CD4-positive, CD25-positive, alpha-beta regulatory T cell (primary cell): ENCODE measurements at regions not wholly inside any gene's neighbourhood (a gene's known extent, or its start where the extent isn't known, plus 50 kb on each side); places are given as distances from the start of the nearest gene placed in this dataset.
A peak's percentile ranks its signal among the peaks of the same experiment; 100 is the strongest.
"Not testable (repeated sequence)": the region's sequence is repeated elsewhere in the genome, so short reads cannot be mapped to it uniquely, and the experiment has no call there.

ENCODE experiments used
- ATAC-seq, 2 donors: fragments of 150-1000 bp; cut with Tn5 transposase; one replicate each; pipeline ENCODE4 v1.10.0; 2021; ENCODE audit warnings: low read depth in 2 of 2, moderate number of reproducible peaks in 2 of 2, moderate library complexity in 1 of 2
- DNase-seq, 3 donors: peaks; one replicate each; pipeline versions ENCODE4 v3.0.0 to v3.0.0-alpha.2; 2012 to 2022; ENCODE audit warnings: mixed read lengths in 1 of 3
- H3K27ac ChIP-seq: one replicate; pipeline ENCODE4 v1.7.0; 2013; ENCODE audit warnings: mild to moderate bottlenecking, low read length; ENCODE audit not compliant: insufficient read depth, poor library complexity, severe bottlenecking
- H3K27me3 ChIP-seq: one replicate; pipeline ENCODE4 v1.7.0; 2013; ENCODE audit warnings: low read length; ENCODE audit not compliant: control insufficient read depth, insufficient read depth
- H3K36me3 ChIP-seq: one replicate; pipeline ENCODE4 v1.7.0; 2013; ENCODE audit warnings: mild to moderate bottlenecking, low read length, moderate library complexity; ENCODE audit not compliant: control insufficient read depth, insufficient read depth
- H3K4me1 ChIP-seq: 2 replicates; pipeline ENCODE4 v1.7.0; 2013; ENCODE audit warnings: mild to moderate bottlenecking, low read length; ENCODE audit not compliant: insufficient read depth, control insufficient read depth, poor library complexity, severe bottlenecking
- H3K4me3 ChIP-seq: one replicate; pipeline ENCODE4 v1.7.0; 2013; ENCODE audit warnings: low read depth, mild to moderate bottlenecking, low read length, moderate library complexity
- H3K9me3 ChIP-seq, 2 experiments: 1 replicate in 1 of 2; 2 replicates in 1 of 2; pipeline ENCODE4 v1.7.0; 2013; ENCODE audit warnings: low read length in 2 of 2, mild to moderate bottlenecking in 1 of 2, moderate library complexity in 1 of 2; ENCODE audit not compliant: control insufficient read depth in 2 of 2
- H3K27ac Mint-ChIP-seq, 3 donors: one replicate each; pipeline ENCODE4 v1.8.0; 2020 to 2022; ENCODE audit warnings: mild to moderate bottlenecking in 3 of 3, mixed read lengths in 3 of 3, moderate library complexity in 2 of 3
- H3K27me3 Mint-ChIP-seq: one replicate; pipeline ENCODE4 v1.8.0; 2022; ENCODE audit warnings: mild to moderate bottlenecking, mixed read lengths
- H3K36me3 Mint-ChIP-seq: one replicate; pipeline ENCODE4 v1.8.0; 2020; ENCODE audit warnings: mixed read lengths
- H3K4me1 Mint-ChIP-seq, 4 donors: one replicate each; pipeline ENCODE4 v1.8.0; 2020 to 2022; ENCODE audit warnings: mixed read lengths in 4 of 4, mild to moderate bottlenecking in 1 of 4
- H3K4me3 Mint-ChIP-seq, 4 donors: one replicate each; pipeline ENCODE4 v1.8.0; 2020 to 2022; ENCODE audit warnings: mild to moderate bottlenecking in 4 of 4, mixed read lengths in 4 of 4, moderate library complexity in 3 of 4
- H3K9me3 Mint-ChIP-seq, 7 donors: one replicate each; pipeline ENCODE4 v1.8.0; 2020 to 2022; ENCODE audit warnings: mixed read lengths in 7 of 7, mild to moderate bottlenecking in 3 of 7, moderate library complexity in 2 of 7

DNA sequence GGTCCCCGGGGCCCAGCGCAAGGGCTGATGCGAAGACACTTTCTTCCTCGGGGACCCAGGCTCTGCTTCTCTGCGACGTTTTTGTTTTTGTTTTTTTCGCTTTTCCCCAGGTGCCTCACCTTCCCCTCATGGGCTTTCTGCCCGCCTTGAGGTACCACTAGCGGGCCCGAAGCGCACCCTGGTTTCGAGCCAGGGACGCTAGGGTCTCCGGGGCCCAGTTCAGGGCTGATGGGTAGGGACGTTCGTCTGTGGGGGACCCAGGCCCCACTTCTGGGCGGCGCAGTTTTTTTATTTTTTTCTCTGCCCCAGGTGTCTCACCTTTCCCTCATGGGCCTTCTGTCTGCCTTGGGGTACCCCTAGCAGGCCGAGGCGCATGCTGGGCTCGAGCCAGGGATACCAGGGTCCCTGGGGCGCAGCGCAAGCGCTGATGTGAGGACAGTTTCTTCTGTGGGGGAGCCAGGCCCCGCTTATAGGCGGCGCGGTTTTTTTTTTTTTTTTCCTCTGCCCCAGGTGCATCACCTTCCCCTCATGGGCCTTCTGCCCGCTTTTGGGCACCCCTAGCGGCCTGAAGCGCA is 530.0 kb downstream of the FOXD4L4 start:
- H3K27ac ChIP-seq, H3K4me3 ChIP-seq: not testable (repeated sequence)

DNA sequence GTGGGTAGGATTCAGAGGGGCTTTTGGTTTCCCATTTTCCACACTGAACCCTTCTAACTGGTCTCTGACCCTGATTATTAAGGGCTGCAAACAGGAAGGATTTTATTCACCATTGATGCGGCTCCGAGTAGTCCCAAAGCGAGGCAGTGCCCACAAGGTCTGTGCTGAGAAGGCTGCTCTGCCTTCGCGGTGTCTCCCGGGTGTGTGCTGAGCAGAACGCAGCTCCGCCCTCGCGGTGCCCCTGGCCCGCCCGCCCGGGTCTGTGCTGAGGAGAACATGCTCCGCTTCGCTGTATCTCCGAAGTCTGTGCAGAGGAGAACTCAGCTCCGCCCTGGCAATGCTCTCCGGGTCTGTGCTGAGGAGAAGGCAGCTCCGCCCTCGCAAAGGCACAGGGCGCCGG is 530.7 kb downstream of the FOXD4L4 start:
- not testable (repeated sequence) for H3K27ac Mint-ChIP-seq, H3K27me3 ChIP-seq, H3K4me1 ChIP-seq, H3K27ac ChIP-seq, H3K36me3 ChIP-seq, H3K27me3 Mint-ChIP-seq, H3K4me3 Mint-ChIP-seq, H3K9me3 Mint-ChIP-seq, H3K4me1 Mint-ChIP-seq, H3K9me3 ChIP-seq, H3K4me3 ChIP-seq, H3K36me3 Mint-ChIP-seq
- peak; percentile 48 to 68 for ATAC-seq
- DNase-seq: peak in 1 of 3 donors; percentile 21

More for the DNA sequence above, 530.0 kb downstream of the FOXD4L4 start:
- H3K4me1 ChIP-seq, H3K9me3 Mint-ChIP-seq, H3K36me3 ChIP-seq, H3K4me1 Mint-ChIP-seq, DNase-seq, H3K4me3 Mint-ChIP-seq, H3K9me3 ChIP-seq, ATAC-seq, H3K36me3 Mint-ChIP-seq, H3K27me3 Mint-ChIP-seq, H3K27ac Mint-ChIP-seq, H3K27me3 ChIP-seq: not testable (repeated sequence)

DNA sequence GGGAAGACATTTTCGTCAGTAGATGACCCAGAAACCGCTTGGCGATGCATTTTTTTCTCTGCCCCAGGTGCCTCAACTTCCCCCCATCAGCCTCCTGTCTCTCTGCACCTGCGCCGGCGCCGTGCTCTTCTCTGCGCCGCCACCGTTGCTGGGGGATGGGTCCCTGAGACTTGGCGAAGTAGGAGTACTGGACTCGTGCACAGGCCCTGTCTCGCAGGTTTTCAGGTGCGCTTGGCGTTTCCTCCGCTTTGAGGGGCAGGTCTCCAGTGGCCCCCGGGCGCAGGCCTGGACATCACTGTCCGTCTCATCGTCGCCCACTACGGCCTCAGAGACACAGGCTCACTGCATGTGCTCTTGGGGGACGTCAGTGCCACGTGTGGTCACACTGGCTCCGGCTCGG is 532.1 kb downstream of the FOXD4L4 start:
- not testable (repeated sequence) for H3K9me3 Mint-ChIP-seq, H3K36me3 ChIP-seq, H3K27ac Mint-ChIP-seq, DNase-seq, H3K27ac ChIP-seq, H3K36me3 Mint-ChIP-seq, H3K27me3 ChIP-seq, H3K4me1 ChIP-seq, H3K4me1 Mint-ChIP-seq, H3K9me3 ChIP-seq, H3K4me3 ChIP-seq, ATAC-seq, H3K27me3 Mint-ChIP-seq
- peak overlapping the region in 2 of 4 donors; percentile 29 to 69 for H3K4me3 Mint-ChIP-seq

DNA sequence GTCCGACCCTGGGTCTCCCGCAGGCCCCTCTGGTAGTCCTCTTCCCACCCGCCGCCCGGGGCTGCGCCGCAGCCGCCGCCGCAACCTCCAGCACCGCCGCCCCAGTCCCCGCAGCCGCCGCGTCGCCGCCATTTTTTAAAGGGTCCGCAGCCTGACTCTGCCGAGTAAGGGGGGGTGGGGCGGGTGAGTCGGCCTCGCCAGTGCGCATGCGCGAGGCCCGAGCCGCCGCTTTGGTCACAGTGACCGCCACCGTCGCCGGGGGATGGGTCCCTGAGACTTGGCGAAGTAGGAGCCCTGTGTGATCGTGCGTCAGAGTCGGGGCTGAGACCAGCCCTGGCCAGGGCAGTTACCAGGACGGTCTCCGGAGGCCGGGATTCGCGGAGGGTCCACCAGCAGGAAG is 532.8 kb downstream of the FOXD4L4 start:
- H3K4me1 ChIP-seq, H3K9me3 ChIP-seq, H3K9me3 Mint-ChIP-seq, H3K27ac ChIP-seq, H3K27me3 ChIP-seq, H3K27me3 Mint-ChIP-seq, H3K4me3 ChIP-seq, ATAC-seq, H3K4me1 Mint-ChIP-seq, H3K36me3 ChIP-seq, H3K36me3 Mint-ChIP-seq: not testable (repeated sequence)
- Mint-ChIP-seq H3K27ac (peak overlapping the region in 1 of 3 donors; percentile 93), H3K4me3 (peak overlapping the region; percentile 95 to 99 (median 98))
- peak in 2 of 3 donors; percentile 55 to 76 for DNase-seq

DNA sequence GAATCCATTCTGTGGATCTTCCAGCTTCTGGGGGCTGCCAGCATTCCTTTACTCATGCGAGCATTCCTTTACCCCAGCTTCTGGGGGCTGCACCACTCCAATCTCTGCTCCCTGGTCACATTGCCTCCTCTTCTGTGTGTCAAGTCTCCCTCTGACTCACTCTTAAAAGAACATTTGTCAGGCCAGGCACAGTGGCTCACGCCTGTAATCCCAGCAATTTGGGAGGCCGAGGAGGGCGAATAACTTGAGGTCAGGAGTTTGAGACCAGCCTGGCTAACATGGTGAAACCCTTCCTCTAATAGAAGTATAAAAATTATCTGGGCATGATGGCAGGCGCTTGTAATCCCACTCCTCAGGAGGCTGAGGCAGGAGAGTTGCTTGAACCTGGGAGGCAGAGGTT is 541.9 kb downstream of the FOXD4L4 start:
- H3K27ac Mint-ChIP-seq, H3K4me1 ChIP-seq, H3K27me3 Mint-ChIP-seq, H3K4me1 Mint-ChIP-seq, H3K36me3 Mint-ChIP-seq, H3K27ac ChIP-seq, DNase-seq, H3K4me3 ChIP-seq, H3K36me3 ChIP-seq, ATAC-seq, H3K27me3 ChIP-seq, H3K9me3 ChIP-seq, H3K9me3 Mint-ChIP-seq, H3K4me3 Mint-ChIP-seq: not testable (repeated sequence)
